ENCODE measurements at regions not wholly inside any gene's neighbourhood (a gene's known extent, or its start where the extent isn't known, plus 50 kb on each side); places are given as distances from the start of the nearest gene placed in this dataset.

DNA sequence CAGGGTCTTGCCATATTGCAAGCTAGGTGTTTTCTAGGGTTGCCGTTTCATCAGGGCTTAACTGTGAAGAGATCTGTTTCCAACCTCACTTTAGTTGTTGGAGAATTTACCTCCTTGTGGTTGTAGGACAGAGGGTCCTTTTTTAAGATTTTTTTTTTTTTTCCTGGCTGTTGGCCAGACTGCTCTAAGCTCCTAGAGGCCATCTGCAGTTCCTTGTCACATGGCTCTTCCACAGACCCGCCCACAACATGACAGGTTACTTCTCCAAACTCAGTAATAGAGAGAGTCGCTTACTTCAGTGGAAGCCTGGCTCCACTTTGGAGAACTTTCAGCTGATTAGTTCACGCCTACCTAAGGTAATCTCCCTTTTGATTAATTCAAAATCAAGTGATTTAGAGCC is 543.7 kb downstream of the DMRTA1 start:
- H3K27ac ChIP-seq (replicated peaks in 1 of 4), result no peak overlapping the region
- H3K9me3 ChIP-seq, result no peaks in the 10 kb centered on the region
- H3K36me3 ChIP-seq, result no peaks in the 10 kb centered on the region
- H3K4me1 ChIP-seq, result no peaks in the 10 kb centered on the region
- TF ChIP-seq, protein P1, sequence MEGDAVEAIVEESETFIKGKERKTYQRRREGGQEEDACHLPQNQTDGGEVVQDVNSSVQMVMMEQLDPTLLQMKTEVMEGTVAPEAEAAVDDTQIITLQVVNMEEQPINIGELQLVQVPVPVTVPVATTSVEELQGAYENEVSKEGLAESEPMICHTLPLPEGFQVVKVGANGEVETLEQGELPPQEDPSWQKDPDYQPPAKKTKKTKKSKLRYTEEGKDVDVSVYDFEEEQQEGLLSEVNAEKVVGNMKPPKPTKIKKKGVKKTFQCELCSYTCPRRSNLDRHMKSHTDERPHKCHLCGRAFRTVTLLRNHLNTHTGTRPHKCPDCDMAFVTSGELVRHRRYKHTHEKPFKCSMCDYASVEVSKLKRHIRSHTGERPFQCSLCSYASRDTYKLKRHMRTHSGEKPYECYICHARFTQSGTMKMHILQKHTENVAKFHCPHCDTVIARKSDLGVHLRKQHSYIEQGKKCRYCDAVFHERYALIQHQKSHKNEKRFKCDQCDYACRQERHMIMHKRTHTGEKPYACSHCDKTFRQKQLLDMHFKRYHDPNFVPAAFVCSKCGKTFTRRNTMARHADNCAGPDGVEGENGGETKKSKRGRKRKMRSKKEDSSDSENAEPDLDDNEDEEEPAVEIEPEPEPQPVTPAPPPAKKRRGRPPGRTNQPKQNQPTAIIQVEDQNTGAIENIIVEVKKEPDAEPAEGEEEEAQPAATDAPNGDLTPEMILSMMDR (IDR thresholded peaks at IDR 0.05), result no peak
- TF ChIP-seq POLR2A (IDR thresholded peaks at IDR 0.05; ENCODE audit: low read depth), result no peak
- no peak for TF ChIP-seq POLR2AphosphoS5 (IDR thresholded peaks at IDR 0.05)
- TF ChIP-seq EP300 (IDR thresholded peaks at IDR 0.05), result no peak
- H3K27me3 ChIP-seq, result no peaks in the 10 kb centered on the region
- intact Hi-C loops (cut with DNase I), result no loop called here
- no peak for DNase-seq (ENCODE audit: extremely low spot score)
- no peak overlapping the region for H3K4me3 ChIP-seq
- WGBS, result 88% methylated on average over 4 of the region's 4 CpGs

DNA sequence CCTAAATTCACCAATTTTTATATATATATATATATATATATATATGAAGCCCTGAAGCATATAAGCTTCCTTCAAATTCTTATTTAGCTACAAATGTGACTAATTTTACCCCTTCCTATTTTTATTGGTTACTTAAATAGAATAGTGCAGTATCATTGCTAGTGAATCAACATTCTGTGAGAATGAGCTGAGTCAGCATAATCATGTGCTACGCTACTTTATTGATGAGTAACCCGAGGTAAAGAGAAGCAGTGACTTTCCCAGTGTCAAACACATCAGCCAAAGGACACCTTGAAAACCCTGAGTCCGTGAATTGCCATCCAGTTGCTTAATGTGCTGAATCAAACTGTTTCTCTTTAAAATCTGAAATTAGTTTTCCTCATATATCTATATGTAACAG is 546.2 kb downstream of the DMRTA1 start:
- no peak for DNase-seq (ENCODE audit: extremely low spot score)
- Histone ChIP-seq H3K9me3 (peaks cover 0 to 13% (median 11%) of the 10 kb centered on the region in 4 donors), H3K4me1 (no peaks in the 10 kb centered on the region), H3K27me3 (no peaks in the 10 kb centered on the region), H3K4me3 (no peak overlapping the region), H3K27ac (replicated peaks in 1 of 4) (no peak overlapping the region), H3K36me3 (no peaks in the 10 kb centered on the region)
- no peak for TF ChIP-seq EP300 (IDR thresholded peaks at IDR 0.05)
- TF ChIP-seq, protein P1 (IDR thresholded peaks at IDR 0.05), result no peak
- no peak for TF ChIP-seq POLR2A (IDR thresholded peaks at IDR 0.05; ENCODE audit: low read depth)
- TF ChIP-seq POLR2AphosphoS5 (IDR thresholded peaks at IDR 0.05), result no peak
- intact Hi-C loops (cut with DNase I), result no loop called here
- 67% methylated on average over 3 of the region's 3 CpGs for WGBS

DNA sequence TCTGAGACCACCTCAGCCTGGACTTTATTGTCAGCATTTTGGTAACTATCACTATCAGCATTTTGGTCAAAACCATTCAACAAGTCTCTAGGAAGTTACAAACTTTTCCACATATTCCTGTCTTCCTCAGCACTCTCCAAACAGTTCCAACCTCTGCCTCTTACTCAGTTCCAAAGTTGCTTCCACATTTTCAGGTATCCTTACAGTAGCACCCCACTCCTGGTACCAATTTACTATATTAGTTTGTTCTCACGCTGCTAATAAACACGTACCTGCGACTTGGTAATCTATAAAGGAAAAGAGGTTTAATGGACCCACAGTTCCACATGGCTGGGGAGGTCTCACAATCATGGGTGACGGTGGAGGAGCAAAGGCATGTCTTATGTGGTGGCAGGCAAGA is 551.3 kb downstream of the DMRTA1 start:
- WGBS, result 98% methylated on average over 4 of the region's 4 CpGs
- H3K4me1 ChIP-seq, result no peaks in the 10 kb centered on the region
- intact Hi-C loops (cut with DNase I), result no loop called here

DNA sequence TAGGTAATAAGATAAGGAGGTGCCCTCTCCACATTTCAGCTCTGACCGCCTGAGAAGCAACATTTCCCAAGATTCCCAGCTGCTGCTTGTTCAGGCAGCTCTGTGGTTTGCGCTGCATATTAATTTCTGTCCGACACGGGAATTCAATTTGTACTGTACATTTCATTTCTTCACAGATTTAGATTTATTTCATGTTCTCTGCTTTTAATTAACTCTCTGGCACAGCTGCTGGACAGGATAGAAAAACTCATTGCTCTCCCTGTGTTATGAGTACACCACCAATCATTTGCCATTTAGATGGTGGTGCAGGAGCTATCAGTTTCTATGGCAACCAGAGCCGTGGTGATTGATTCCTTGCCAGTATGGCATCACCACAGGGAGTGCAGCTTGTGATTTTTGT is 558.5 kb downstream of the DMRTA1 start:
- Histone ChIP-seq H3K4me1 (no peaks in the 10 kb centered on the region), H3K4me3 (no peak overlapping the region), H3K27me3 (no peaks in the 10 kb centered on the region), H3K9me3 (no peaks in the 10 kb centered on the region), H3K27ac (replicated peaks in 1 of 4) (no peak overlapping the region), H3K36me3 (no peaks in the 10 kb centered on the region)
- intact Hi-C loops (cut with DNase I), result no loop called here
- no peak for DNase-seq (ENCODE audit: extremely low spot score)
- WGBS, result 71% methylated on average over 5 of the region's 5 CpGs
- TF ChIP-seq POLR2A (IDR thresholded peaks at IDR 0.05; ENCODE audit: low read depth) (no peak), EP300 (IDR thresholded peaks at IDR 0.05) (no peak), POLR2AphosphoS5 (IDR thresholded peaks at IDR 0.05) (no peak)
- TF ChIP-seq, protein P1 (IDR thresholded peaks at IDR 0.05), result no peak

More for the DNA sequence above, 551.3 kb downstream of the DMRTA1 start:
- peaks cover 0 to 22% (median 19%) of the 10 kb centered on the region in 4 donors for H3K9me3 ChIP-seq
- DNase-seq (ENCODE audit: extremely low spot score), result no peak
- H3K27me3 ChIP-seq, result no peaks in the 10 kb centered on the region
- TF ChIP-seq POLR2AphosphoS5 (IDR thresholded peaks at IDR 0.05) (no peak), POLR2A (IDR thresholded peaks at IDR 0.05; ENCODE audit: low read depth) (no peak), EP300 (IDR thresholded peaks at IDR 0.05) (no peak)
- TF ChIP-seq, protein P1 (IDR thresholded peaks at IDR 0.05), result no peak
- H3K4me3 ChIP-seq, result no peak overlapping the region
- no peak overlapping the region for H3K27ac ChIP-seq (replicated peaks in 1 of 4)
- H3K36me3 ChIP-seq, result no peaks in the 10 kb centered on the region

DNA sequence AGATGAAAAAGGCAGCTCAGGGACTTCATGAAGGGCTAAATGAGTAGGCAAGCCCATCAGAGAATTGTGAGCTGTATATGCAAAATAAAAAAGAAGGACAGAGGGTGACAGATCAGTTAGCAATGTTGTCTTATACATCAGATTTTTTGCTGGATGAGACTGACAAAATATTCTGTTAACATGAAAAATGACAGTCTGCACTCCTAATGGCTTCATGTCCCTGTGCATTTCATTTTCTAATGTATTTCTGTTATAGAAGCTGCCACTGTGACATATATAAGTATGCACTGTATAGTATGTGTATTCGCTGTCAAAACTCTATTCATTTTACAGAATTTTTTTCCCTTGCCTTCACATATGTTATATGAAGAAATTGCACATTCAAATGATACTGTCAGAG is 559.5 kb downstream of the DMRTA1 start:
- H3K27me3 ChIP-seq, result no peaks in the 10 kb centered on the region
- H3K4me1 ChIP-seq, result no peaks in the 10 kb centered on the region
- TF ChIP-seq POLR2A (IDR thresholded peaks at IDR 0.05; ENCODE audit: low read depth) (no peak), POLR2AphosphoS5 (IDR thresholded peaks at IDR 0.05) (no peak)
- TF ChIP-seq, protein P1 (IDR thresholded peaks at IDR 0.05), result no peak
- no peak for DNase-seq (ENCODE audit: extremely low spot score)
- intact Hi-C loops (cut with DNase I), result no loop called here
- no peak overlapping the region for H3K27ac ChIP-seq (replicated peaks in 1 of 4)
- no peak overlapping the region for H3K4me3 ChIP-seq
- no peaks in the 10 kb centered on the region for H3K9me3 ChIP-seq
- WGBS, result 97% methylated on average over 1 of the region's 1 CpG
- no peaks in the 10 kb centered on the region for H3K36me3 ChIP-seq

All from esophagus muscularis mucosa (tissue), 4 donors.